Stomach (tissue), 4 donors: ENCODE measurements at regions not wholly inside any gene's neighbourhood (a gene's known extent, or its start where the extent isn't known, plus 50 kb on each side); places are given as distances from the start of the nearest gene placed in this dataset.

ENCODE experiments used
- EP300 ChIP-seq: sonication (generic); formaldehyde crosslinking; IDR thresholded peaks from one replicate; pipeline ENCODE4 v1.6.1; 2017; ENCODE audit warnings: antibody characterized with exemption
- POLR2A ChIP-seq, 4 donors: fragments of 450-650 bp; IDR thresholded peaks; one replicate each; pipeline ENCODE4 v1.6.1; 2016; ENCODE audit warnings: antibody characterized with exemption in 4 of 4, control low read depth in 2 of 4, mild to moderate bottlenecking in 1 of 4, moderate library complexity in 1 of 4
- POLR2AphosphoS5 ChIP-seq, 3 donors: sonication (generic); formaldehyde crosslinking; IDR thresholded peaks; one replicate each; pipeline ENCODE4 v1.6.1; 2016; ENCODE audit warnings: antibody characterized with exemption in 3 of 3
- TF ChIP-seq, protein P1 (sequence below), 7 experiments: fragments of 450-650 bp in 4 of 7; fragments of 200-600 bp in 3 of 7; sonication (generic) in 3 of 7; IDR thresholded peaks; one replicate each; pipeline ENCODE4 v1.5.1; 2016 to 2019; ENCODE audit warnings: antibody characterized with exemption in 7 of 7, control low read depth in 2 of 7, mild to moderate bottlenecking in 1 of 7

DNA sequence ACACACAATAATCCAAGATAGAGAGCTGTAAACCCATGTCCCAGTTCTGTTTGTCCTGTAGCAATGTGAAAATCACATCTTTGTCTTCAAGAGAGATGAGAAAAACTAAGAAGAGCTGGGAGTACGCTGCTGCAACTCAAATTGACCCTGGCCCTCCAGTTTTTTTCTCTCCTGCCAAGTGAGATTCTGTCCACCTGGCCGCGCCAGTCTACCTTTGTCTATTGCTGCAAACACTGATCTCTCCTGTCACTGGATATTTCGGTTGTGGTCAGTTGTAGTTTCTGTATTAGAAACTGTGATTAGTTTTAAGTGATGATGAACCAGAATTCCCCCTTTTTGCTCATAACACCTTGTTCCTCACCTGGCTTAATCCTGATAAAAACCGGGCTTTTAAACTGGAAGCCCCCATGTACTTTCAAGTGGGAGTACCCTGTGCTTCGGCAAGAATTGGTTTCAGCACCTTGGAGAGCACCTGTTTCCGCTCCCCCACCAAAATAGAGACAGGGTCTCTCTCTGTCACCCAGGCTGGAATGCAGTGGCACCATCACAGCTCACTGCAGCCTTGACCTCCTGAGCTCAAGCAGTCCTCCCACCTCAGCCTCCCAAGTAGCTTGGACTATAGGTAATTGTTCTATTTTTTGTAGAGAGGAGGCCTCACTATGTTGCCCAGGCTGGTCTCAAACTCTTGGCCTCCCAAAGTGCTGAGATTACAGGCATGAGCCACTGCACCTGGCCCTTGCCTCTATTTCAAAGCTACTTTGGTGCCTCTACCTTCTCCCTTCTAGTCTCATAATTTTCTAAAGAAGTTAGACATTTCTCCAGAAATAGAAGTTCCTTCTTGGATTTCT lies 156.8 kb downstream of the PHETA1 start:
- no peak for TF ChIP-seq POLR2A (IDR thresholded peaks at IDR 0.05)
- TF ChIP-seq, protein P1, sequence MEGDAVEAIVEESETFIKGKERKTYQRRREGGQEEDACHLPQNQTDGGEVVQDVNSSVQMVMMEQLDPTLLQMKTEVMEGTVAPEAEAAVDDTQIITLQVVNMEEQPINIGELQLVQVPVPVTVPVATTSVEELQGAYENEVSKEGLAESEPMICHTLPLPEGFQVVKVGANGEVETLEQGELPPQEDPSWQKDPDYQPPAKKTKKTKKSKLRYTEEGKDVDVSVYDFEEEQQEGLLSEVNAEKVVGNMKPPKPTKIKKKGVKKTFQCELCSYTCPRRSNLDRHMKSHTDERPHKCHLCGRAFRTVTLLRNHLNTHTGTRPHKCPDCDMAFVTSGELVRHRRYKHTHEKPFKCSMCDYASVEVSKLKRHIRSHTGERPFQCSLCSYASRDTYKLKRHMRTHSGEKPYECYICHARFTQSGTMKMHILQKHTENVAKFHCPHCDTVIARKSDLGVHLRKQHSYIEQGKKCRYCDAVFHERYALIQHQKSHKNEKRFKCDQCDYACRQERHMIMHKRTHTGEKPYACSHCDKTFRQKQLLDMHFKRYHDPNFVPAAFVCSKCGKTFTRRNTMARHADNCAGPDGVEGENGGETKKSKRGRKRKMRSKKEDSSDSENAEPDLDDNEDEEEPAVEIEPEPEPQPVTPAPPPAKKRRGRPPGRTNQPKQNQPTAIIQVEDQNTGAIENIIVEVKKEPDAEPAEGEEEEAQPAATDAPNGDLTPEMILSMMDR (IDR thresholded peaks at IDR 0.05): no peak
- no peak for TF ChIP-seq POLR2AphosphoS5 (IDR thresholded peaks at IDR 0.05)
- TF ChIP-seq EP300: no peak
